DND-41 (cell line): ENCODE measurements at regions not wholly inside any gene's neighbourhood (a gene's known extent, or its start where the extent isn't known, plus 50 kb on each side); places are given as distances from the start of the nearest gene placed in this dataset.

Source experiments
- ATAC-seq: fragments of 200-7000 bp; cut with Tn5 transposase; 3 replicates; pipeline ENCODE4 v1.9.1; 2021; ENCODE audit warnings: low read depth; ENCODE audit not compliant: insufficient read depth
- DNase-seq: peaks from one replicate; pipeline ENCODE4 v3.0.0-alpha.2; 2020
- H2AFZ ChIP-seq: 2 replicates; pipeline ENCODE4 v1.6.0; 2012; ENCODE audit warnings: low read depth, low read length
- H3K27ac ChIP-seq: 2 replicates; pipeline ENCODE4 v1.5.1; 2012; ENCODE audit warnings: low read length, inconsistent platforms
- H3K27me3 ChIP-seq: fragments of 200-600 bp; sonication (generic); 2 replicates; pipeline ENCODE4 v1.6.0; 2012; ENCODE audit warnings: low read length, mild to moderate bottlenecking, inconsistent platforms; ENCODE audit not compliant: insufficient read depth, poor library complexity
- H3K36me3 ChIP-seq: 2 replicates; pipeline ENCODE4 v1.5.1; 2012; ENCODE audit warnings: low read length, inconsistent platforms; ENCODE audit not compliant: insufficient read depth
- H3K4me1 ChIP-seq: 2 replicates; pipeline ENCODE4 v1.5.1; 2012; ENCODE audit warnings: mild to moderate bottlenecking, low read length; ENCODE audit not compliant: insufficient read depth
- H3K4me2 ChIP-seq: 2 replicates; pipeline ENCODE4 v1.6.0; 2012; ENCODE audit warnings: mild to moderate bottlenecking, moderate library complexity, low read length, inconsistent platforms; ENCODE audit not compliant: insufficient read depth
- H3K4me3 ChIP-seq, 2 experiments: fragments of 200-600 bp in 1 of 2; shearing (Covaris generic) in 1 of 2; 2 replicates each; pipeline ENCODE4 v1.5.1; 2012 to 2016; ENCODE audit warnings: inconsistent platforms in 2 of 2, low read length in 2 of 2, mild to moderate bottlenecking in 2 of 2, low read depth in 1 of 2, moderate library complexity in 1 of 2
- H3K79me2 ChIP-seq: 2 replicates; pipeline ENCODE4 v1.6.0; 2012; ENCODE audit warnings: low read length, inconsistent platforms; ENCODE audit not compliant: insufficient read depth
- H3K9ac ChIP-seq: 2 replicates; pipeline ENCODE4 v1.6.0; 2012; ENCODE audit warnings: low read depth, mild to moderate bottlenecking, inconsistent platforms, low read length, moderate library complexity
- H3K9me3 ChIP-seq: 2 replicates; pipeline ENCODE4 v1.5.1; 2012; ENCODE audit warnings: low read length, moderate library complexity, mild to moderate bottlenecking, inconsistent platforms; ENCODE audit not compliant: insufficient read depth, severe bottlenecking
- H4K20me1 ChIP-seq: 2 replicates; pipeline ENCODE4 v1.6.0; 2012; ENCODE audit warnings: low read length; ENCODE audit not compliant: insufficient read depth
- CTCF ChIP-seq: IDR thresholded peaks from 2 replicates; pipeline ENCODE4 v1.5.1; 2012; ENCODE audit warnings: borderline replicate concordance, low read length, moderate library complexity, mild to moderate bottlenecking; ENCODE audit not compliant: poor library complexity, severe bottlenecking; ENCODE audit errors: extremely low read depth
- EZH2 ChIP-seq: IDR thresholded peaks from 3 replicates; pipeline ENCODE4 v1.6.1; 2012; ENCODE audit warnings: borderline replicate concordance, low read depth, mild to moderate bottlenecking, moderate library complexity, low read length, inconsistent platforms; ENCODE audit not compliant: severe bottlenecking

- Histone ChIP-seq H3K9me3 (no peaks in the 10 kb centered on the region), H3K27ac (no peak overlapping the region), H3K4me3 (no peak overlapping the region), H3K79me2 (no peaks in the 10 kb centered on the region), H3K9ac (no peak overlapping the region), H3K36me3 (no peaks in the 10 kb centered on the region), H3K4me1 (peaks cover 13% of the 10 kb centered on the region), H2AFZ (no peak overlapping the region), H3K4me2 (no peak overlapping the region), H4K20me1 (no peaks in the 10 kb centered on the region), H3K27me3 (no peaks in the 10 kb centered on the region)
- DNase-seq (no peak), ATAC-seq (no peak)
- TF ChIP-seq EZH2 (no peak), CTCF (no peak)
Observed at GRCh38 chr18:10076502-10077030, 162.8 kb downstream of the VAPA start.

GRCh38 chr18:10077986-10078385 lies 164.2 kb downstream of the VAPA start:
- Histone ChIP-seq H3K79me2 (no peaks in the 10 kb centered on the region), H3K36me3 (no peaks in the 10 kb centered on the region), H3K4me2 (no peak overlapping the region), H3K4me3 (no peak overlapping the region), H3K4me1 (peaks cover 13% of the 10 kb centered on the region), H4K20me1 (no peaks in the 10 kb centered on the region), H3K27ac (no peak overlapping the region), H3K9me3 (peaks cover 7% of the 10 kb centered on the region), H3K27me3 (no peaks in the 10 kb centered on the region), H3K9ac (no peak overlapping the region), H2AFZ (no peak overlapping the region)
- no peak for DNase-seq
- no peak for ATAC-seq
- TF ChIP-seq CTCF (no peak), EZH2 (no peak)

- ATAC-seq (no peak), DNase-seq (no peak)
- Histone ChIP-seq H3K9me3 (peaks cover 16% of the 10 kb centered on the region), H3K27me3 (no peaks in the 10 kb centered on the region), H3K4me2 (no peak overlapping the region), H3K9ac (no peak overlapping the region), H3K4me3 (no peak overlapping the region), H3K27ac (no peak overlapping the region), H3K79me2 (no peaks in the 10 kb centered on the region), H2AFZ (no peak overlapping the region), H3K36me3 (no peaks in the 10 kb centered on the region), H3K4me1 (no peaks in the 10 kb centered on the region), H4K20me1 (no peaks in the 10 kb centered on the region)
- TF ChIP-seq CTCF (no peak), EZH2 (no peak)
Observed at GRCh38 chr18:10080372-10080771, 166.6 kb downstream of the VAPA start.

GRCh38 chr18:10081492-10081891 lies 167.7 kb downstream of the VAPA start:
- no peak for DNase-seq
- H3K27me3 ChIP-seq = no peaks in the 10 kb centered on the region
- no peaks in the 10 kb centered on the region for H4K20me1 ChIP-seq
- no peaks in the 10 kb centered on the region for H3K4me1 ChIP-seq
- no peak overlapping the region for H3K4me3 ChIP-seq
- H3K79me2 ChIP-seq = no peaks in the 10 kb centered on the region
- ATAC-seq = no peak
- no peaks in the 10 kb centered on the region for H3K36me3 ChIP-seq
- no peak overlapping the region for H3K4me2 ChIP-seq
- TF ChIP-seq EZH2 (no peak), CTCF (no peak)
- H2AFZ ChIP-seq = no peak overlapping the region
- no peak overlapping the region for H3K27ac ChIP-seq
- H3K9me3 ChIP-seq = peaks cover 16% of the 10 kb centered on the region
- H3K9ac ChIP-seq = no peak overlapping the region
